ENCODE measurements at regions not wholly inside any gene's neighbourhood (a gene's known extent, or its start where the extent isn't known, plus 50 kb on each side); places are given as distances from the start of the nearest gene placed in this dataset.

DNA sequence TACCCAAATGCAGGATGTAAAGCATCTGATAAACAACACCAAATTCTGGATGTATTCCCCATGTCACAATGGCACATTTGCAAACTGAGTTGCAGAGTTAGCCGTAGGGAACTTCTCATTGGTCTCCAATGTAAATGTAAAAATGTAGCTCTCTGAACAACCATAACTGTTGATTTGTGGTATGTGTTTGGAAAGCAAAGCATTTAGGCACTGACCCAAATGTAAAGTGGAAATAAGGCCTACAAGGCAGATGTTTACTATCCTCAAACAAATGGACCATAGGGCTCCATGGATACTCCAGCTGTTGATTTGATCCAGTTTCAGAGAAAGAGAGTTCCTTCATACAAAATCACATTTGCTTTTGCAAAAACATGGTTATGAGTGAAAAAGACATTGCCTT is 223.0 kb upstream of the ELAC2 start:
- TF ChIP-seq, protein P1, sequence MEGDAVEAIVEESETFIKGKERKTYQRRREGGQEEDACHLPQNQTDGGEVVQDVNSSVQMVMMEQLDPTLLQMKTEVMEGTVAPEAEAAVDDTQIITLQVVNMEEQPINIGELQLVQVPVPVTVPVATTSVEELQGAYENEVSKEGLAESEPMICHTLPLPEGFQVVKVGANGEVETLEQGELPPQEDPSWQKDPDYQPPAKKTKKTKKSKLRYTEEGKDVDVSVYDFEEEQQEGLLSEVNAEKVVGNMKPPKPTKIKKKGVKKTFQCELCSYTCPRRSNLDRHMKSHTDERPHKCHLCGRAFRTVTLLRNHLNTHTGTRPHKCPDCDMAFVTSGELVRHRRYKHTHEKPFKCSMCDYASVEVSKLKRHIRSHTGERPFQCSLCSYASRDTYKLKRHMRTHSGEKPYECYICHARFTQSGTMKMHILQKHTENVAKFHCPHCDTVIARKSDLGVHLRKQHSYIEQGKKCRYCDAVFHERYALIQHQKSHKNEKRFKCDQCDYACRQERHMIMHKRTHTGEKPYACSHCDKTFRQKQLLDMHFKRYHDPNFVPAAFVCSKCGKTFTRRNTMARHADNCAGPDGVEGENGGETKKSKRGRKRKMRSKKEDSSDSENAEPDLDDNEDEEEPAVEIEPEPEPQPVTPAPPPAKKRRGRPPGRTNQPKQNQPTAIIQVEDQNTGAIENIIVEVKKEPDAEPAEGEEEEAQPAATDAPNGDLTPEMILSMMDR (IDR thresholded peaks at IDR 0.05; ENCODE audit: control extremely low read depth in 1 of 3, insufficient read depth in 1 of 3, low read depth in 1 of 3, low read length in 3 of 3): no peak
- TF ChIP-seq FOSL1 (IDR thresholded peaks at IDR 0.05; ENCODE audit: insufficient read depth, low read depth, low read length) (no peak), HDAC2 (IDR thresholded peaks at IDR 0.05; ENCODE audit: borderline replicate concordance in 1 of 2, low read depth in 2 of 2, low read length in 2 of 2) (no peak), RNF2 (IDR thresholded peaks at IDR 0.05; ENCODE audit: borderline replicate concordance, low read depth, low read length, missing control alignments, poor library complexity, severe bottlenecking) (no peak), EZH2 (IDR thresholded peaks at IDR 0.05; ENCODE audit: low read depth, low read length, severe bottlenecking) (no peak), YY1 (IDR thresholded peaks at IDR 0.05; ENCODE audit: low read depth, low read length) (no peak), RBBP5 (IDR thresholded peaks at IDR 0.05; ENCODE audit: borderline replicate concordance, low read depth, low read length) (no peak), MAFK (IDR thresholded peaks at IDR 0.05; ENCODE audit: low read depth, low read length) (no peak)
